Upper lobe of left lung (tissue), 4 donors: ENCODE measurements at regions not wholly inside any gene's neighbourhood (a gene's known extent, or its start where the extent isn't known, plus 50 kb on each side); places are given as distances from the start of the nearest gene placed in this dataset.

Source experiments
- CTCF ChIP-seq, 6 experiments: fragments of 450-650 bp in 4 of 6; fragments of 200-600 bp in 2 of 6; sonication (generic) in 2 of 6; IDR thresholded peaks; one replicate each; pipeline ENCODE4 v1.5.1; 2016 to 2019; ENCODE audit warnings: antibody characterized with exemption in 6 of 6
- POLR2A ChIP-seq, 4 donors: fragments of 450-650 bp; IDR thresholded peaks; one replicate each; pipeline ENCODE4 v1.5.1; 2016 to 2017; ENCODE audit warnings: antibody characterized with exemption in 4 of 4, mild to moderate bottlenecking in 2 of 4
- POLR2AphosphoS5 ChIP-seq, 2 donors: sonication (generic); formaldehyde crosslinking; IDR thresholded peaks; one replicate each; pipeline ENCODE4 v1.5.1; 2017; ENCODE audit warnings: antibody characterized with exemption in 2 of 2

DNA sequence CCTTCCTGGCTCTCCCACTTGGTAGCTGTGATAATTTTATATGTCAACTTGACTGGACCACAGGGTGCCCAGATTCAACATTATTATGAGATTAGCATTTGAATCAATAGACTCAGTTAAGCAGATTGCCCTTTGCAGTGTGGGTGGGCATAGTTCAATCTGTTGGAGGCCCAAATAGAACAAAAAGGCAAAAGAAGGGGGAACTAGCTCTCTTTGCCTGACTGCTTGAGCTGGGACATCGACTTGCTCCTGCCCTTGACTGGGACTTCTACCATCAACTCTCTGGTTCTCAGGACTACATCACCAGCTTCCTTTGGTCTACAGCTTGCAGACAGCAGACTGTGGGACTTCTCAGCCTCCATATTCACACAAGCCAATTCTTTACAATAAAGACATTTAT lies 1189.2 kb downstream of the BCL11B start:
- TF ChIP-seq POLR2AphosphoS5 (IDR thresholded peaks at IDR 0.05) (no peak), POLR2A (IDR thresholded peaks at IDR 0.05) (no peak), CTCF (IDR thresholded peaks at IDR 0.05) (no peak)
